ENCODE measurements at regions not wholly inside any gene's neighbourhood (a gene's known extent, or its start where the extent isn't known, plus 50 kb on each side); places are given as distances from the start of the nearest gene placed in this dataset.

GRCh38 chr12:11960646-11961045, 110.1 kb upstream of the BCL2L14 start:
- CTCF ChIA-PET, result no interaction called here

GRCh38 chr12:11961686-11962085, 109.1 kb upstream of the BCL2L14 start:
- 76% methylated on average over 2 of the region's 5 CpGs for WGBS (ENCODE audit: low lambda C conversion rate)
- Histone ChIP-seq H3K4me2 (no peak overlapping the region), H2AFZ (ENCODE audit: low read depth) (no peak overlapping the region), H3K9me3 (no peaks in the 10 kb centered on the region), H3K4me3 (ENCODE audit: low read depth in 2 of 2, low read length in 1 of 2) (no peak overlapping the region), H3F3A (replicated peaks; ENCODE audit: insufficient read depth) (no peaks in the 10 kb centered on the region), H3K9me2 (no peaks in the 10 kb centered on the region), H3K27ac (ENCODE audit: low read depth in 2 of 2, low read length in 1 of 2) (no peak overlapping the region), H3K27me3 (ENCODE audit: insufficient read depth) (no peaks in the 10 kb centered on the region), H4K20me1 (ENCODE audit: insufficient read depth) (no peaks in the 10 kb centered on the region), H3K9ac (no peak overlapping the region), H3K36me3 (replicated peaks in 1 of 2; ENCODE audit: control insufficient read depth in 1 of 2, insufficient read depth in 2 of 2, low read length in 1 of 2) (no peaks in the 10 kb centered on the region), H3K4me1 (ENCODE audit: control insufficient read depth in 1 of 2, insufficient read depth in 2 of 2, low read depth in 1 of 2, low read length in 1 of 2) (no peaks in the 10 kb centered on the region), H3K79me2 (ENCODE audit: insufficient read depth) (no peaks in the 10 kb centered on the region)
- no peak for DNase-seq
- POLR2A ChIA-PET, result no interaction called here
- CTCF ChIA-PET, result no interaction called here
- TF ChIP-seq USF1 (IDR thresholded peaks at IDR 0.05; ENCODE audit: borderline replicate concordance, low read depth), result no peak
- TF ChIP-seq RCOR1 (IDR thresholded peaks at IDR 0.05; ENCODE audit: low read length), result no peak
- TF ChIP-seq CTCF (IDR thresholded peaks at IDR 0.05), result no peak
- TF ChIP-seq ZBTB33 (IDR thresholded peaks at IDR 0.05; ENCODE audit: borderline replicate concordance, low read depth), result no peak
- TF ChIP-seq PBX3 (IDR thresholded peaks at IDR 0.05), result no peak
- TF ChIP-seq FOXJ3 (CRISPR knock-in tag; IDR thresholded peaks at IDR 0.05), result no peak
- TF ChIP-seq NRF1 (IDR thresholded peaks at IDR 0.05; ENCODE audit: low read depth, low read length), result no peak
- TF ChIP-seq FOSL2 (IDR thresholded peaks at IDR 0.05; ENCODE audit: borderline replicate concordance, low read depth), result no peak

More at GRCh38 chr12:11960646-11961045, 110.1 kb upstream of the BCL2L14 start:
- H3K79me2 ChIP-seq (ENCODE audit: insufficient read depth), result no peaks in the 10 kb centered on the region
- no peak overlapping the region for H3K9ac ChIP-seq
- TF ChIP-seq IRF3 (IDR thresholded peaks at IDR 0.05; ENCODE audit: low read depth, low read length), result no peak
- TF ChIP-seq RCOR1 (IDR thresholded peaks at IDR 0.05; ENCODE audit: low read length), result no peak
- no peak for TF ChIP-seq EP300 (IDR thresholded peaks at IDR 0.05; ENCODE audit: borderline replicate concordance in 1 of 2, low read depth in 1 of 2, low read length in 1 of 2)
- TF ChIP-seq GABPA (IDR thresholded peaks at IDR 0.05; ENCODE audit: low read depth), result no peak
- no peak for TF ChIP-seq RAD21 (IDR thresholded peaks at IDR 0.05; ENCODE audit: low read length)
- TF ChIP-seq FOXM1 (IDR thresholded peaks at IDR 0.05; ENCODE audit: low read depth), result no peak
- TF ChIP-seq ZBTB33 (IDR thresholded peaks at IDR 0.05; ENCODE audit: borderline replicate concordance, low read depth), result no peak
- no peak for TF ChIP-seq SIN3A (IDR thresholded peaks at IDR 0.05; ENCODE audit: borderline replicate concordance, low read depth, low read length)
- no peak for TF ChIP-seq FOXJ3 (CRISPR knock-in tag; IDR thresholded peaks at IDR 0.05)
- TF ChIP-seq TAF1 (IDR thresholded peaks at IDR 0.05; ENCODE audit: borderline replicate concordance, low read depth, low read length), result no peak
- TF ChIP-seq TCF12 (IDR thresholded peaks at IDR 0.05), result no peak
- TF ChIP-seq JUND (IDR thresholded peaks at IDR 0.05), result no peak
- TF ChIP-seq POLR2AphosphoS5 (IDR thresholded peaks at IDR 0.05; ENCODE audit: low read depth, low read length), result no peak
- TF ChIP-seq YY1 (IDR thresholded peaks at IDR 0.05; ENCODE audit: low read depth), result no peak
- TF ChIP-seq NFIC (IDR thresholded peaks at IDR 0.05; ENCODE audit: borderline replicate concordance), result no peak
- no peak for TF ChIP-seq FOSL2 (IDR thresholded peaks at IDR 0.05; ENCODE audit: borderline replicate concordance, low read depth)
- POLR2A ChIA-PET, result no interaction called here
- H3K36me3 ChIP-seq (replicated peaks in 1 of 2; ENCODE audit: control insufficient read depth in 1 of 2, insufficient read depth in 2 of 2, low read length in 1 of 2), result no peaks in the 10 kb centered on the region
- H2AFZ ChIP-seq (ENCODE audit: low read depth), result no peak overlapping the region
- no peak overlapping the region for H3K4me3 ChIP-seq (ENCODE audit: low read depth in 2 of 2, low read length in 1 of 2)
- H3K9me3 ChIP-seq, result no peaks in the 10 kb centered on the region
- no peak overlapping the region for H3K4me2 ChIP-seq
- H4K20me1 ChIP-seq (ENCODE audit: insufficient read depth), result no peaks in the 10 kb centered on the region
- 91% methylated on average over 6 of the region's 6 CpGs for WGBS (ENCODE audit: low lambda C conversion rate)
- no peaks in the 10 kb centered on the region for H3K9me2 ChIP-seq
- H3K27me3 ChIP-seq (ENCODE audit: insufficient read depth), result no peaks in the 10 kb centered on the region
- DNase-seq, result no peak
- no peaks in the 10 kb centered on the region for H3F3A ChIP-seq (replicated peaks; ENCODE audit: insufficient read depth)
- H3K27ac ChIP-seq (ENCODE audit: low read depth in 2 of 2, low read length in 1 of 2), result no peak overlapping the region
- no peaks in the 10 kb centered on the region for H3K4me1 ChIP-seq (ENCODE audit: control insufficient read depth in 1 of 2, insufficient read depth in 2 of 2, low read depth in 1 of 2, low read length in 1 of 2)
